Epithelial cell of esophagus (primary cell): ENCODE measurements at regions not wholly inside any gene's neighbourhood (a gene's known extent, or its start where the extent isn't known, plus 50 kb on each side); places are given as distances from the start of the nearest gene placed in this dataset.

Source experiments
- DNase-seq: peaks from one replicate; pipeline ENCODE4 v3.0.0; 2010; ENCODE audit warnings: low read depth
- H3K4me3 ChIP-seq: 2 replicates; pipeline ENCODE4 v1.5.1; 2011; ENCODE audit warnings: mild to moderate bottlenecking, low read length, control low read depth
- CTCF ChIP-seq: IDR thresholded peaks from 2 replicates; pipeline ENCODE4 v1.5.1; 2011; ENCODE audit warnings: low read depth, mild to moderate bottlenecking, low read length, control low read depth, inconsistent platforms; ENCODE audit not compliant: insufficient read depth; ENCODE audit errors: missing control alignments

- DNase-seq, result no peak
- H3K4me3 ChIP-seq, result no peak overlapping the region
- no peak for TF ChIP-seq CTCF
Observed at GRCh38 chr1:234932106-234932505, 196.5 kb downstream of the TOMM20 start.

- TF ChIP-seq CTCF, result no peak
- DNase-seq, result no peak
- H3K4me3 ChIP-seq, result no peak overlapping the region
Observed at GRCh38 chr1:234931404-234931973, 197.1 kb downstream of the TOMM20 start.

- DNase-seq, result no peak
- TF ChIP-seq CTCF, result no peak
- no peak overlapping the region for H3K4me3 ChIP-seq
Observed at GRCh38 chr1:234929369-234929768, 199.3 kb downstream of the TOMM20 start.

- no peak overlapping the region for H3K4me3 ChIP-seq
- TF ChIP-seq CTCF, result no peak
- no peak for DNase-seq
Observed at GRCh38 chr1:234928642-234929041, 200.0 kb downstream of the TOMM20 start.

- no peak for TF ChIP-seq CTCF
- DNase-seq, result no peak
Observed at GRCh38 chr1:234927971-234928640, 200.5 kb downstream of the TOMM20 start.

GRCh38 chr1:234927312-234927970 is 201.2 kb downstream of the TOMM20 start:
- no peak for DNase-seq
- no peak overlapping the region for H3K4me3 ChIP-seq
- TF ChIP-seq CTCF, result no peak

More at GRCh38 chr1:234927971-234928640, 200.5 kb downstream of the TOMM20 start:
- H3K4me3 ChIP-seq, result no peak overlapping the region
